ENCODE measurements at regions not wholly inside any gene's neighbourhood (a gene's known extent, or its start where the extent isn't known, plus 50 kb on each side); places are given as distances from the start of the nearest gene placed in this dataset.
"Not testable (repeated sequence)": the region's sequence is repeated elsewhere in the genome, so short reads cannot be mapped to it uniquely, and the experiment has no call there.

DNA sequence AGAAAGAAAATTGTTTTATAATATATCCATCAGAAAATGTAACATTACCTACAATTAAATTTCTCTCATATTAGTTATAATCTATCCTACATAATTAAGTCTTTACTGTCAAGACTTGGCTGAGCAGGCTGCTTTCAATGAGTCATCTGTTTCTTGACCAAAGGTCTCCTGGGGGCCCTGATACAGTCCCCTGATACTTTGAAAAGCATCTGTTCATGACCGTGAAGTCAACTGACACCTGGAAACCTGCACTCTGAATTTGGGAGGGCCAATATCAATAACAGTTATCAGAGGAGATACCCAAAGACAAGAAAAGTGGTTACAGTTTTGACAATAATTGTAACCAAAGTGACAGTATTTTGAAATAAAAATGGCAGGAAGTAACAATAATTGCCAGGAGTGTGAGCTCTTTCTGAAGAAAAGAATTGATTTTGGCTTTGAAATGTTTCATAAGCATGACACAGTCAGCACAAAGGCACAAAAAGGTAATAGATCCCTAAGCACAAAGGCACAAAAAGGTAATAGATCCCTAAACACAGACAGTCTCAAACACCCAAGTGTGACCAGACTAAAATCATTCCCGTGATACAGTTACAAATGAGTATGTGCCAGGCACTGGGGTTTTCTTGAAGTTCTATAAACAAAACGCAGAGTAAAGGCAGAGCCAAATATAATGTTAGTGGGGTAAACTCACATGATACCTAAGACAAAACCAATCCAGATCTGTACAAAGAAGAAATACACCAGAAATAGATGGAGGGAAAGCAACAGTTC, 260.7 kb downstream of the PLOD2 start:
- Mint-ChIP-seq H3K9me3 (peaks cover 0 to 6% of the 10 kb centered on the region in 2 donors), H3K27ac (no peak overlapping the region), H3K27me3 (ENCODE audit: low read depth) (no peaks in the 10 kb centered on the region), H3K4me1 (ENCODE audit: low read depth) (no peaks in the 10 kb centered on the region), H3K4me3 (no peak overlapping the region), H3K36me3 (ENCODE audit: insufficient read depth in 2 of 2) (no peaks in the 10 kb centered on the region)
- DNase-seq (no peak), ATAC-seq (replicated peaks in 1 of 2) (no peak)

DNA sequence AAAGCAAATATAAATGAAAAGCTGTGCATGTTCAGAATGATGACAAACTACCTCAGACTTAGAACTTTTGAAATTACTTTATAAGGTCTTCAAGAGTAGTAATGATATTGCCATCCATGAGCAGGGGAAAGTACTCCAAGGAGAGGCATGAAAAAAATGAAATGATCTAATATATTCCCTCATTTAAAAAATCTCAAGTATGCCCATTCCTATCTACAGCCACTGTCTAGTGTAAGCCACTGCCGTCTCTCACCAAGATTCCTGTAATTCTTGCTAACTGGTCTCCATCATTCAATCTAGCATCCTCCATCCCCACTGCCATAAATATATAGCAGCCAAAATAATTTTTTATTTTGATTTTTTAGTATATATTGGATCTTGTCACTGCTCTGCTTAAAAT, 258.8 kb downstream of the PLOD2 start:
- DNase-seq (no peak), ATAC-seq (replicated peaks in 1 of 2) (no peak)
- no peaks in the 10 kb centered on the region for H3K4me1 Mint-ChIP-seq (ENCODE audit: low read depth)
- H3K4me3 Mint-ChIP-seq, result no peak overlapping the region
- H3K27ac Mint-ChIP-seq, result no peak overlapping the region
- no peaks in the 10 kb centered on the region for H3K36me3 Mint-ChIP-seq (ENCODE audit: insufficient read depth in 2 of 2)
- H3K27me3 Mint-ChIP-seq (ENCODE audit: low read depth), result no peaks in the 10 kb centered on the region
- H3K9me3 Mint-ChIP-seq, result peaks cover 0 to 6% of the 10 kb centered on the region in 2 donors

GRCh38 chr3:145903472-145904013, 257.4 kb downstream of the PLOD2 start:
- H3K9me3 Mint-ChIP-seq, result peaks cover 0 to 6% of the 10 kb centered on the region in 2 donors
- H3K36me3 Mint-ChIP-seq (ENCODE audit: insufficient read depth in 2 of 2), result no peaks in the 10 kb centered on the region
- no peaks in the 10 kb centered on the region for H3K27me3 Mint-ChIP-seq (ENCODE audit: low read depth)
- ATAC-seq (replicated peaks in 1 of 2), result no peak
- no peak for DNase-seq
- no peak overlapping the region for H3K4me3 Mint-ChIP-seq
- H3K4me1 Mint-ChIP-seq (ENCODE audit: low read depth), result no peaks in the 10 kb centered on the region
- no peak overlapping the region for H3K27ac Mint-ChIP-seq

DNA sequence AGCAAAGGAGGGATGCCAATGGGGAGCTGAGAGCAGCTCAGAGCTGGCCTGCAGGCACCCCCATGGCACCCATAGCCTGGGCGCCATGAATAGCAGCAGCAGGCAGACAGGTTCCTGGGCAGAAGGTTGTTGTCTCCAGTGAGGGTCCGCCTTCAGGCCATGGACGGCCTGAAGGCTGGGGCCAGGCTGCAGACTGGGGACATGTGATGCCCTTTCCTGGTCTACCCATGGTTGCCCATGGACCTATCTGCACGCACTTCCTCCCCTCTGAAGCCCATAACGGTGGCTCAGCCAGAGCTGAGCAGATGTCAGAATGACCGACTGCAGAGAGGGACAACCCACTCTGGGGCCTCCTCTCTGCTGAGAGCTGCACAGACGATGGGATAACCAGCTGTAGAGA, 256.8 kb downstream of the PLOD2 start:
- H3K36me3 Mint-ChIP-seq (ENCODE audit: insufficient read depth in 2 of 2), result no peaks in the 10 kb centered on the region
- H3K27ac Mint-ChIP-seq, result no peak overlapping the region
- DNase-seq, result no peak
- ATAC-seq (replicated peaks in 1 of 2), result no peak
- H3K9me3 Mint-ChIP-seq, result peaks cover 0 to 6% of the 10 kb centered on the region in 2 donors
- no peaks in the 10 kb centered on the region for H3K4me1 Mint-ChIP-seq (ENCODE audit: low read depth)
- H3K4me3 Mint-ChIP-seq, result no peak overlapping the region
- H3K27me3 Mint-ChIP-seq (ENCODE audit: low read depth), result no peaks in the 10 kb centered on the region

GRCh38 chr3:145906301-145906700, 254.7 kb downstream of the PLOD2 start:
- ATAC-seq (replicated peaks in 1 of 2), result no peak
- no peak for DNase-seq
- Mint-ChIP-seq H3K27ac (no peak overlapping the region), H3K9me3 (peaks cover 2 to 4% of the 10 kb centered on the region in 2 donors), H3K4me1 (ENCODE audit: low read depth) (no peaks in the 10 kb centered on the region), H3K4me3 (no peak overlapping the region), H3K36me3 (ENCODE audit: insufficient read depth in 2 of 2) (no peaks in the 10 kb centered on the region), H3K27me3 (ENCODE audit: low read depth) (no peaks in the 10 kb centered on the region)

DNA sequence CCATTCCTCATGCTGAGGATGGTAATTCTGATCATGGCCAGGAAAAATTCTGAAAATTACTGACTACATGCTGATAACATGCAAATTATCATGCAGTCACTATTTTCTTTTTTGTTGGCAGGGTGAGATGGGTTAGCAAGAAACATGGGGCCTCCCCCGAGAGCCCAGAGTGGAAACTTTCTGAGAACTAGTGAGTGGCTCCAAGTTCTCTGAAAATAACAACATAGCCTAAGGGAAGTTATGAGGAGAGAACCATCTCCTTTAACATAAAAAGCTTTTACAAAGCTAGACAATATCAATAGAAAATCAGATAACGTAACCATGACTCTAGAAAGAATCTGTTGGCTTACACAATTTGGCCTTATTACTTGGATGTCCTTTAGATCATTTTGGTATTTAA, 254.2 kb downstream of the PLOD2 start:
- Mint-ChIP-seq H3K27ac (no peak overlapping the region), H3K36me3 (ENCODE audit: insufficient read depth in 2 of 2) (no peaks in the 10 kb centered on the region), H3K4me1 (ENCODE audit: low read depth) (no peaks in the 10 kb centered on the region), H3K27me3 (ENCODE audit: low read depth) (no peaks in the 10 kb centered on the region), H3K4me3 (no peak overlapping the region), H3K9me3 (peaks cover 2 to 4% of the 10 kb centered on the region in 2 donors)
- DNase-seq, result no peak
- ATAC-seq (replicated peaks in 1 of 2), result no peak

DNA sequence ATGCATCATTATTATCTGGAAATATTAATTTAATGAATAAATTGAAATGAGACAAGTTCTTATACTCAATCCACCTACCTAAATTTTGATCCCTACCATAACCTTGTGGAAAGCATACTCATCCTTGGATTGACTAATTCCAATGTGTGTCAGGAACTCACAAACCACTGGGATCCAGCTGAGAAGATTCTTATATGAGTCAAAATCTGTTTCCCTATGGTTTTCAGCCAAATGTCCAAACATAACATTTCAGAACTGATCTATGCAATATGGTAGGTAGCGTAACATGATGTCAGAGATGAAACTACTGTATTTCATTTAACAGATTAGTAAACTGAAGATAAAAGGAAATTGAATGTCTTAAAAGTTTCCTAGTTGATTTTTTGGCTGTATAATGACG, 250.0 kb downstream of the PLOD2 start:
- ATAC-seq (replicated peaks in 1 of 2) (no peak), DNase-seq (no peak)
- H3K27me3 Mint-ChIP-seq (ENCODE audit: low read depth), result no peaks in the 10 kb centered on the region
- no peak overlapping the region for H3K27ac Mint-ChIP-seq
- no peaks in the 10 kb centered on the region for H3K4me1 Mint-ChIP-seq (ENCODE audit: low read depth)
- no peaks in the 10 kb centered on the region for H3K36me3 Mint-ChIP-seq (ENCODE audit: insufficient read depth in 2 of 2)
- H3K4me3 Mint-ChIP-seq, result no peak overlapping the region
- H3K9me3 Mint-ChIP-seq, result peaks cover 6 to 8% of the 10 kb centered on the region in 2 donors

GRCh38 chr3:145915787-145916186, 245.2 kb downstream of the PLOD2 start:
- peaks cover 0 to 3% of the 10 kb centered on the region in 2 donors for H3K36me3 Mint-ChIP-seq (ENCODE audit: insufficient read depth in 2 of 2)
- no peaks in the 10 kb centered on the region for H3K4me1 Mint-ChIP-seq (ENCODE audit: low read depth)
- no peak overlapping the region for H3K4me3 Mint-ChIP-seq

DNA sequence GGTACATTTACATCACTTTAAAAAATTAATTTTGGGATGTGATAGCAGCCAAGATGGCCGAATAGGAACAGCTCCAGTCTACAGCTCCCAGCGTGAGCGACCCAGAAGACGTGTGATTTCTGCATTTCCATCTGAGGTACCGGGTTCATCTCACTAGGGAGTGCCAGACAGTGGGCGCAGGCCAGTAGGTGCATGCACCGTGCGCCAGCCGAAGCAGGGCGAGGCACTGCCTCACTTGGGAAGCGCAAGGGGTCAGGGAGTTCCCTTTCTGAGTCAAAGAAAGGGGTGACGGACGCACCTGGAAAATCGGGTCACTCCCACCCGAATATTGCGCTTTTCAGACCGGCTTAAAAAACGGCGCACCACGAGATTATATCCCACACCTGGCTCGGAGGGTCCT, 233.2 kb downstream of the PLOD2 start:
- H3K27me3 Mint-ChIP-seq (ENCODE audit: low read depth); H3K27ac Mint-ChIP-seq; ATAC-seq (replicated peaks in 1 of 2); H3K4me3 Mint-ChIP-seq; H3K9me3 Mint-ChIP-seq; DNase-seq; H3K36me3 Mint-ChIP-seq (ENCODE audit: insufficient read depth in 2 of 2); H3K4me1 Mint-ChIP-seq (ENCODE audit: low read depth): not testable (repeated sequence)

More at GRCh38 chr3:145915787-145916186, 245.2 kb downstream of the PLOD2 start:
- peaks cover 11 to 13% of the 10 kb centered on the region in 2 donors for H3K9me3 Mint-ChIP-seq
- H3K27me3 Mint-ChIP-seq (ENCODE audit: low read depth), result no peaks in the 10 kb centered on the region
- DNase-seq, result no peak
- ATAC-seq (replicated peaks in 1 of 2), result no peak
- H3K27ac Mint-ChIP-seq, result no peak overlapping the region

DNA sequence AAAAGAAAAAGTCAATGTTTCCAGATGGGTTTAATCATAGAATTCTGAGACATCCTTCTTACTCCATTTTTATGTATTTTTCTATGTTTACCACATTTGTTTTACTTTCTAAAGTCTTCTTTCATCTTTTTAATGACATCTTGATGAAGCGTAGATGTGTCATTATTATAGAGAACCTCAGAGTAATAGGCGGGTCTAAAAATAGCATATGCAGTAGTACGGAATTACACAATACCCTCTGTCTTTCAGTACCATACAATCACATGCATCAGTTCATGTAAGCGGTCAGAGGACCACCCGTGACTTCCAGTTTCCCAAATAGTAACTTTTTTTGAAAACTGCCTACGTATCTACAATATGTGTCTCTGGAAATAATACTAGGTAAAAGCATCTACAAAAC, 224.0 kb downstream of the PLOD2 start:
- Mint-ChIP-seq H3K27me3 (ENCODE audit: low read depth) (no peaks in the 10 kb centered on the region), H3K27ac (no peak overlapping the region), H3K36me3 (ENCODE audit: insufficient read depth in 2 of 2) (no peaks in the 10 kb centered on the region), H3K4me1 (ENCODE audit: low read depth) (no peaks in the 10 kb centered on the region), H3K9me3 (peaks cover 3 to 9% of the 10 kb centered on the region in 2 donors), H3K4me3 (no peak overlapping the region)
- no peak for ATAC-seq (replicated peaks in 1 of 2)
- DNase-seq, result no peak

DNA sequence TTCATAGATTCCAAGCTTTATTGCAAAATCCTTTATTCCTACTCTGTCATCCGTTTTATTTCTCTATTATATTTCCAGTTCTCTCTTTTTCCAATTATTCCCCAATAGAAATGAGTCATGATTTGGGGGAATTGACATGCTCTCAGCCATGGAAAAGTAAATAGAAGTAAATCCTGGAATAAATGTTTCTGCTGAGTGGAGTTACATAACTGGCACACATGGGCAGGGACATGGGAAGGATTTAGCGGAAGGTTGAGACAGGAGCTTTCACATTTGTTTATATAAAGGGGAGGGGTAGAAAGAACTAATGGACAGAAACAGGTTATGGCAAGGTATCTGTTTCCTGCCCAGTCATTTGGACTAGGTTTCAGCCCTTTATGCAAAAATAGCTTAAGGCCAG, 221.6 kb downstream of the PLOD2 start:
- Mint-ChIP-seq H3K27me3 (ENCODE audit: low read depth) (no peaks in the 10 kb centered on the region), H3K4me1 (ENCODE audit: low read depth) (no peaks in the 10 kb centered on the region), H3K4me3 (no peak overlapping the region), H3K27ac (no peak overlapping the region), H3K36me3 (ENCODE audit: insufficient read depth in 2 of 2) (no peaks in the 10 kb centered on the region), H3K9me3 (peaks cover 2 to 9% of the 10 kb centered on the region in 2 donors)
- ATAC-seq (replicated peaks in 1 of 2), result no peak
- DNase-seq, result no peak

DNA sequence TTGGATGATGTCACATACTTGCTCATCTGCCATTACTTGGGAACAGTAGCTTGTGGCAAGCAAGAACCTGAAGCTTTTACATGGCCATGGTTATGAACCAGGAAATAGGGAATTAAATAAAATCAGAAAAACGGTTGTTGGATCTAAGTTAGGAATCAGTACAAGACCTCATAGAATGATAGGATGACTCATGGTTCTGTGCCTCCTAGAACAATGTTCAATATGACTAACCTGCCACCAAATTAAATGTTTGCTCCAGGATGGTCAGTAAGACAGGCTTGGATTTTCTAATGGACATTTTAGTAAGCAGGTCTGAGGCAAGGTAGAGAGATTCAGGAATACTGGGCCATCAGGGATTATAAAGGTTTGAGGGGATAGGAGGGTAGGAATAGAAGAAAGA, 218.9 kb downstream of the PLOD2 start:
- no peak overlapping the region for H3K4me3 Mint-ChIP-seq
- no peak overlapping the region for H3K27ac Mint-ChIP-seq
- ATAC-seq (replicated peaks in 1 of 2), result no peak
- H3K27me3 Mint-ChIP-seq (ENCODE audit: low read depth), result no peaks in the 10 kb centered on the region
- no peaks in the 10 kb centered on the region for H3K4me1 Mint-ChIP-seq (ENCODE audit: low read depth)
- no peaks in the 10 kb centered on the region for H3K36me3 Mint-ChIP-seq (ENCODE audit: insufficient read depth in 2 of 2)
- DNase-seq, result no peak
- H3K9me3 Mint-ChIP-seq, result peaks cover 0 to 5% of the 10 kb centered on the region in 2 donors

DNA sequence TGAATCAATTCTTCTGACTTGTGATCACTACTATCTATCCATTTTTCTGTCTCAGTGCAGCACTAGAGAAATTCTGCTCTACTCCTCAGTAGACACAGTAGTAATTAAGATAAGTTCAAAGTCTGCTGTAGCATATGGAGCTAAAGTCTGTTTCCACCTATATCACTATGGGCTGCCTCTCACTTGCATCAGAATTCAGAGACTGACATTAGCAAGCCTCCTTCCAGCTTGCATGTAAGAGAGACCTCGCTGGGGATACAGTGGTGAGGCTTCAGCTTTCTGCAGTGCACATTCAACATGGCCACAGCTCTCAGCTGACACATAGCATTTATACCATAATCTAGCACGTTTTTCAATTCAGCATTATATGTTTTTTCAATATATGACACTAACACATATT, 217.0 kb downstream of the PLOD2 start:
- Mint-ChIP-seq H3K36me3 (ENCODE audit: insufficient read depth in 2 of 2) (no peaks in the 10 kb centered on the region), H3K27me3 (ENCODE audit: low read depth) (no peaks in the 10 kb centered on the region), H3K4me1 (ENCODE audit: low read depth) (no peaks in the 10 kb centered on the region), H3K4me3 (no peak overlapping the region), H3K27ac (no peak overlapping the region), H3K9me3 (peaks cover 0 to 5% of the 10 kb centered on the region in 2 donors)
- ATAC-seq (replicated peaks in 1 of 2) (no peak), DNase-seq (no peak)

DNA sequence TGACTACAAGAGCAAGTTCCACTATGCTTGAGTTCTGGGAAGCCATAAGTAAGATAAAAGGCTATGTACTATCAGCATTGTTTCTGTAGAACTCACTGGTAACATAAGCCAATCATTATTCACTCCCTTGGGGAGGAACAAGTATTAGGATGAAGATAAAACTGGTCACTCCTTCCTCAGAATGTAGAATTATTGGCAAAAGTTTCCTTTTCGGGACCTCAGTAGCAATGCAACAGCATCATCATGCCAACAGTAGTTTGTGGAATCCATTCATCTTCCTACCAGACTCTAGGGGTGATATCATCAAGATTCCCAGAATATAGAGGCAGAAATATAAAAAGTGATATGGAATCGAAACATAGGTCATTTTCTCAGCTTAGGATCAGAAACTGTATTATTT, 209.5 kb downstream of the PLOD2 start:
- DNase-seq, result no peak
- Mint-ChIP-seq H3K4me1 (ENCODE audit: low read depth) (no peaks in the 10 kb centered on the region), H3K27ac (no peak overlapping the region), H3K27me3 (ENCODE audit: low read depth) (no peaks in the 10 kb centered on the region), H3K4me3 (no peak overlapping the region), H3K9me3 (peaks cover 0 to 1% of the 10 kb centered on the region in 2 donors), H3K36me3 (ENCODE audit: insufficient read depth in 2 of 2) (no peaks in the 10 kb centered on the region)
- no peak for ATAC-seq (replicated peaks in 1 of 2)

Data from activated T-cell treated with anti-CD3 and anti-CD28 coated beads, Interleukin-2, amount 50 U/mL, for 72 hours (primary cell).